Kidney (tissue), 13 donors: ENCODE measurements at regions not wholly inside any gene's neighbourhood (a gene's known extent, or its start where the extent isn't known, plus 50 kb on each side); places are given as distances from the start of the nearest gene placed in this dataset.

Experiments used
- DNase-seq, 5 donors: peaks; one replicate each; pipeline ENCODE4 v3.0.0-alpha.2; 2013 to 2020
- FAIRE-seq: peaks from 2 replicates; lab custom pipeline; 2012; peaks lifted over from hg19 to GRCh38; lab: Jason Lieb, UNC
- H3K27ac ChIP-seq, 2 donors: one replicate each; pipeline ENCODE4 v1.7.0; 2013; ENCODE audit warnings: low read depth in 2 of 2, low read length in 2 of 2, inconsistent platforms in 1 of 2
- H3K27me3 ChIP-seq: one replicate; pipeline ENCODE4 v1.7.1; 2013; ENCODE audit warnings: low read length, inconsistent platforms; ENCODE audit not compliant: control insufficient read depth, insufficient read depth
- H3K36me3 ChIP-seq, 3 donors: one replicate each; pipeline versions ENCODE4 v1.7.0 to v1.7.1; 2013; ENCODE audit warnings: low read length in 3 of 3, control low read depth in 1 of 3, inconsistent platforms in 1 of 3; ENCODE audit not compliant: insufficient read depth in 3 of 3, control insufficient read depth in 2 of 3
- H3K4me1 ChIP-seq, 3 donors: one replicate each; pipeline versions ENCODE4 v1.7.0 to v1.7.1; 2013; ENCODE audit warnings: low read length in 3 of 3, inconsistent platforms in 1 of 3, low read depth in 1 of 3; ENCODE audit not compliant: control insufficient read depth in 2 of 3, insufficient read depth in 2 of 3
- H3K4me3 ChIP-seq, 3 donors: one replicate each; pipeline versions ENCODE4 v1.7.0 to v1.8.1; 2013; ENCODE audit warnings: low read length in 3 of 3, control low read depth in 1 of 3, inconsistent platforms in 1 of 3
- H3K9ac ChIP-seq, 3 donors: one replicate each; pipeline versions ENCODE4 v1.7.0 to v1.7.1; 2013; ENCODE audit warnings: low read length in 3 of 3, control low read depth in 1 of 3, inconsistent platforms in 1 of 3
- H3K9me3 ChIP-seq, 3 donors: one replicate each; pipeline versions ENCODE4 v1.7.0 to v1.7.1; 2013; ENCODE audit warnings: low read length in 3 of 3, control low read depth in 1 of 3, inconsistent platforms in 1 of 3; ENCODE audit not compliant: control insufficient read depth in 2 of 3, insufficient read depth in 1 of 3
- intact Hi-C: fragments of 100-400 bp; cut with DNase I; formaldehyde crosslinking; loops from one replicate; pipeline ENCODE4 v1.11.1; 2022
- TF ChIP-seq, protein P1 (sequence below): IDR thresholded peaks from 3 replicates; pipeline ENCODE4 v1.5.1; 2012; ENCODE audit warnings: mild to moderate bottlenecking, moderate library complexity, borderline replicate concordance; ENCODE audit not compliant: insufficient read depth; ENCODE audit errors: extremely low read depth
- donor health status: control.
- donor health status: control.
- donor health status: control.
- donor health status: control.
- donor health status: control.
- donor health status: DM: yes; HTN: yes; CAD: no.
- donor health status: Normal renal cell carcinoma (clear cell type).

DNA sequence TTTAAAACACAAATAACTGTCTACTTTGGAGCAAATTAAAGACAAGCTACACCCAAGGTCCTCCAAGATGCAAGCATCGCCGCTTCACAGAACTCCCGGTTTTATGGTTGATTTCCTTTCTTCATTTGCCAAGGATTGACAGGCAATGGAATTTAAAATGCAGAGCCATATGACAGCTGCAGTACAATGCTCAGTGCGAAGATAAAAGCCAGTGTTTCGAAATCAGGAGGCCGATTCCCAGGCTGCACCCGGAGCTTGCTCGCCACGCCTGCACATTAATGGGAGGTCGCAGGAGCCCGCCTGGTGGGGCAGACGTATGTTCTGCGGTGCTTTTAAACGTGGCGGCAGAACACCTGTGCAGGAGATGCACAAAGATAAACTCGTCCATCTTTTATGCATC lies 727.6 kb upstream of the SOX11 start:
- TF ChIP-seq, protein P1, sequence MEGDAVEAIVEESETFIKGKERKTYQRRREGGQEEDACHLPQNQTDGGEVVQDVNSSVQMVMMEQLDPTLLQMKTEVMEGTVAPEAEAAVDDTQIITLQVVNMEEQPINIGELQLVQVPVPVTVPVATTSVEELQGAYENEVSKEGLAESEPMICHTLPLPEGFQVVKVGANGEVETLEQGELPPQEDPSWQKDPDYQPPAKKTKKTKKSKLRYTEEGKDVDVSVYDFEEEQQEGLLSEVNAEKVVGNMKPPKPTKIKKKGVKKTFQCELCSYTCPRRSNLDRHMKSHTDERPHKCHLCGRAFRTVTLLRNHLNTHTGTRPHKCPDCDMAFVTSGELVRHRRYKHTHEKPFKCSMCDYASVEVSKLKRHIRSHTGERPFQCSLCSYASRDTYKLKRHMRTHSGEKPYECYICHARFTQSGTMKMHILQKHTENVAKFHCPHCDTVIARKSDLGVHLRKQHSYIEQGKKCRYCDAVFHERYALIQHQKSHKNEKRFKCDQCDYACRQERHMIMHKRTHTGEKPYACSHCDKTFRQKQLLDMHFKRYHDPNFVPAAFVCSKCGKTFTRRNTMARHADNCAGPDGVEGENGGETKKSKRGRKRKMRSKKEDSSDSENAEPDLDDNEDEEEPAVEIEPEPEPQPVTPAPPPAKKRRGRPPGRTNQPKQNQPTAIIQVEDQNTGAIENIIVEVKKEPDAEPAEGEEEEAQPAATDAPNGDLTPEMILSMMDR, result no peak
- FAIRE-seq (no peak), DNase-seq (peak in 2 of 5 donors; percentile 18 to 37)
- H3K27ac ChIP-seq, result no peak overlapping the region
- no peaks in the 10 kb centered on the region for H3K36me3 ChIP-seq
- H3K4me1 ChIP-seq, result no peaks in the 10 kb centered on the region
- peaks cover 0 to 1% (median 0%) of the 10 kb centered on the region in 3 donors for H3K9me3 ChIP-seq
- H3K27me3 ChIP-seq, result no peaks in the 10 kb centered on the region
- H3K4me3 ChIP-seq, result no peak overlapping the region
- H3K9ac ChIP-seq, result no peak overlapping the region
- intact Hi-C loops, result no loop called here

DNA sequence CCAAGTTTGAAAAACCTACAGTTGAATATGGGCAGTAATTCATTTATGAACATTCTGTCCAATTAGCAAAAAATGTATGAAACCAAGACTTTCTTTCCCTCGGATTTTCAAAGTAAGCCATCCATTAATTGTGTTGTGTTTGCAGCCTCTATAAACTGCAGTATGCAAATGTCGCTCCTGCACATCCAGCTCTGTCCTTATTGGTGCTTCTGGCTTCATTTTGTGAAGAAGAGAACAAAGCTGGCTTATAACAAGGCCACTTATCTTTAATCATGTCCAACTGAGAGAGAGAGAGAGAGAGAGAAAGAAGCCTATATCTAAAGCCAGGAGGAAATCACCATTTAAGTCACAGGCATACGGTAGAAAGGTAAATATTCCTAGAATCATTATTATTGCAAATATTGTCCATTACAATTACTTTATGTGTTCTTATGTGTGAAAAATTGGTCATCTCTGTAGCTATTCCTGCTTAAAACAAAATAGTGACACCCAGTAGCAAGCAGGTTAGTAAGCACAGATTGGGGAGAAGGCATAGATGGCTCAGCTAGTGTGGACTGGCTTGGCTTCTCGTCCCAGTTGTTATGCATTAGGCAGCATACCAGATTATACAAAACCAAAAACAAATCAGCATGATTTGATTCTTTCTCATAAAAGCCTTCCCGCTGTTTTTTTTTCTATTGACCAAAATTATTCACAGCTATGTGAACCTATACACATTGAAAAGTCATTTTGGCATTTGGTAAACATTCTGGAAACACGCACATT lies 726.4 kb upstream of the SOX11 start:
- Histone ChIP-seq H3K4me3 (no peak overlapping the region), H3K27me3 (no peaks in the 10 kb centered on the region), H3K27ac (no peak overlapping the region), H3K36me3 (no peaks in the 10 kb centered on the region), H3K9me3 (peaks cover 0 to 1% (median 0%) of the 10 kb centered on the region in 3 donors), H3K9ac (no peak overlapping the region), H3K4me1 (no peaks in the 10 kb centered on the region)
- intact Hi-C loops, result no loop called here
- DNase-seq (no peak), FAIRE-seq (no peak)
- TF ChIP-seq, protein P1, result no peak

DNA sequence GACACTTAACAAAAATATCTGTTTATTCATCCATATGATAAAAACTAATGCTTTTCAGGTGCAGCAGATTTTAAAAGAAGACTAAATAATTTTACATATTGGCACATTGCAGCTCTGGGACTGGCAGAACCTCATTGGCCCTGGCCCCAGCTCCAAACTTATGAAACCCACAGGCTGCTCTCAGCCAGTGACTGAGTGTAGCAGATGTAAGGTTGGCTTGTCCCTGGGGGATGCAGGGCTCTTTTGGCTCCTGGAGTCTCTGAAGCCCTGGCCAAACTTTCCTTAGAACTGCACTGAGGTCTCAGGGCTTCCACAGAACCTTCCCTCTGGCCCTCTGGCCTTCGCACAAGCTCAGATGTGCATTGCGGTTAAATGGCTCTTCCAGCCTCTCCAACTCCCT lies 725.0 kb upstream of the SOX11 start:
- FAIRE-seq (no peak), DNase-seq (no peak)
- H3K27me3 ChIP-seq, result no peaks in the 10 kb centered on the region
- H3K9me3 ChIP-seq, result peaks cover 0 to 1% (median 0%) of the 10 kb centered on the region in 3 donors
- intact Hi-C loops, result no loop called here
- H3K36me3 ChIP-seq, result no peaks in the 10 kb centered on the region
- H3K4me1 ChIP-seq, result no peaks in the 10 kb centered on the region
- no peak overlapping the region for H3K27ac ChIP-seq
- no peak overlapping the region for H3K9ac ChIP-seq
- TF ChIP-seq, protein P1, result no peak
- H3K4me3 ChIP-seq, result no peak overlapping the region
